Thyroid gland (tissue), 4 donors: ENCODE measurements at regions not wholly inside any gene's neighbourhood (a gene's known extent, or its start where the extent isn't known, plus 50 kb on each side); places are given as distances from the start of the nearest gene placed in this dataset.

Experiments used
- DNase-seq, 2 donors: peaks; one replicate each; pipeline ENCODE4 v3.0.0-alpha.2; 2019
- H3K27ac ChIP-seq, 3 donors: fragments of 200-600 bp; sonication (generic); 1 replicate in 2 of 3; 2 replicates in 1 of 3; pipeline ENCODE4 v1.5.1; 2016 to 2019; ENCODE audit warnings: mild to moderate bottlenecking in 1 of 3, moderate library complexity in 1 of 3
- H3K27me3 ChIP-seq: fragments of 200-600 bp; sonication (generic); one replicate; pipeline ENCODE4 v1.5.1; 2019
- H3K36me3 ChIP-seq, 2 donors: fragments of 200-600 bp; sonication (generic); one replicate each; pipeline ENCODE4 v1.5.1; 2016 to 2019
- H3K4me1 ChIP-seq, 2 donors: fragments of 200-600 bp; sonication (generic); one replicate each; pipeline ENCODE4 v1.5.1; 2017 to 2019
- H3K4me3 ChIP-seq, 3 donors: fragments of 200-600 bp; sonication (generic); replicated peaks in 1 of 3; 1 replicate in 2 of 3; 2 replicates in 1 of 3; pipeline ENCODE4 v1.5.1; 2016; ENCODE audit warnings: mild to moderate bottlenecking in 1 of 3
- H3K9me3 ChIP-seq: fragments of 200-600 bp; sonication (generic); one replicate; pipeline ENCODE4 v1.5.1; 2017
- POLR2A ChIP-seq, 2 donors: fragments of 450-650 bp; IDR thresholded peaks; one replicate each; pipeline ENCODE4 v1.6.1; 2017; ENCODE audit warnings: antibody characterized with exemption in 2 of 2, mild to moderate bottlenecking in 2 of 2, moderate library complexity in 1 of 2
- WGBS, 2 donors: methylation state at CpG; one replicate each; pipeline ENCODE4 v1.1.5; 2017; 5-methylcytosine and 5-hydroxymethylcytosine counted together
- intact Hi-C: fragments of 100-400 bp; cut with DNase I; formaldehyde crosslinking; loops from one replicate; pipeline ENCODE4 v1.15.1; 2023
- TF ChIP-seq, protein P1 (sequence below), 6 experiments: fragments of 200-600 bp in 3 of 6; fragments of 450-650 bp in 3 of 6; sonication (generic) in 3 of 6; IDR thresholded peaks; one replicate each; pipeline ENCODE4 v1.5.1; 2016 to 2019; ENCODE audit warnings: antibody characterized with exemption in 6 of 6, mild to moderate bottlenecking in 2 of 6, inconsistent platforms in 1 of 6, moderate library complexity in 1 of 6

DNA sequence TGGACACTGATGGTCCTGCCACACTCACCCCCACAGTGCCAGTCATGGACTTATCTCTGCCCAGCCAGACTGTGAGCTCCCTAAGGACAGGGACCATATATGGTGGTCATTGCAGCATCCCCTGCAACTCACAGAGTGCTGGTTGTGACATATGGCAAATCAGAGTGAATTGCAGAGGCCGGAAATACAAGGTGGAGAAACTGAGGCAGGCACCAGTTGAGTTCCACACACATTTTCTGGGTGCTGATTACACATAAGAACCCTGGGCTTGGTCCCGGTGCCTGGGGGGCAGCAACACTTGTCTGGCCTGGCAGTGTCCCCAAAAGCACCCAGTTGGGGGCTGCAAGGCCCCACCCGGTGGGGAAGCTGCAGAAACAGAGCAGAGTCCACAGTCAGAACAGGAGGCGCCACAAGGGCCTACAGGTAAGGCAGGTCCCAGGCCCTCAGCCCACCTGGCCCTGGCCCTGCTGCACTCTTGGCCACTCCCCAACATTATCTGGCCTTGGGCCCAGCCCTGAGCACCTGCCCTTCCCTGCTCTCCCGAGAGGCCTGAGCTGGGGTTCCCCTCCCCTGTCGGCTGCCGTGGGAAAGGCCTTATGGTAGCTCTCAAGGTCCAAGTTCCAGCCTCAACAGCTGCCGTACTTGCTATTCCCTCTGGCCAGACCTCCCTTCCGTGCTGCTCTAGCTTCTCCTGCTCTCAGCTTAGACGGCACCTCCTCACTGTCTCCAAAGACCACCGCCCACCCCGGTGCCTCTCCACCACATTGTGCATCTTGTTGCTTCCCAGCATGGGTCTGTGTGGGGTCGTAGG is 140.8 kb upstream of the PTPN1 start:
- Histone ChIP-seq H3K4me1 (peaks cover 8 to 30% of the 10 kb centered on the region in 2 donors), H3K27me3 (no peaks in the 10 kb centered on the region), H3K27ac (peak overlapping the region; percentile 37 to 61 (median 44)), H3K36me3 (no peaks in the 10 kb centered on the region), H3K4me3 (no peak overlapping the region), H3K9me3 (no peaks in the 10 kb centered on the region)
- peak; percentile 95 to 96 for DNase-seq
- TF ChIP-seq POLR2A (IDR thresholded peaks at IDR 0.05): no peak
- TF ChIP-seq, protein P1, sequence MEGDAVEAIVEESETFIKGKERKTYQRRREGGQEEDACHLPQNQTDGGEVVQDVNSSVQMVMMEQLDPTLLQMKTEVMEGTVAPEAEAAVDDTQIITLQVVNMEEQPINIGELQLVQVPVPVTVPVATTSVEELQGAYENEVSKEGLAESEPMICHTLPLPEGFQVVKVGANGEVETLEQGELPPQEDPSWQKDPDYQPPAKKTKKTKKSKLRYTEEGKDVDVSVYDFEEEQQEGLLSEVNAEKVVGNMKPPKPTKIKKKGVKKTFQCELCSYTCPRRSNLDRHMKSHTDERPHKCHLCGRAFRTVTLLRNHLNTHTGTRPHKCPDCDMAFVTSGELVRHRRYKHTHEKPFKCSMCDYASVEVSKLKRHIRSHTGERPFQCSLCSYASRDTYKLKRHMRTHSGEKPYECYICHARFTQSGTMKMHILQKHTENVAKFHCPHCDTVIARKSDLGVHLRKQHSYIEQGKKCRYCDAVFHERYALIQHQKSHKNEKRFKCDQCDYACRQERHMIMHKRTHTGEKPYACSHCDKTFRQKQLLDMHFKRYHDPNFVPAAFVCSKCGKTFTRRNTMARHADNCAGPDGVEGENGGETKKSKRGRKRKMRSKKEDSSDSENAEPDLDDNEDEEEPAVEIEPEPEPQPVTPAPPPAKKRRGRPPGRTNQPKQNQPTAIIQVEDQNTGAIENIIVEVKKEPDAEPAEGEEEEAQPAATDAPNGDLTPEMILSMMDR (IDR thresholded peaks at IDR 0.05): peak in 4 of 6 experiments; percentile 11 to 55 (median 40)
- intact Hi-C loops: no loop called here
- WGBS, 2 donors: 29 to 41% methylated on average over 10 to 13 of the region's 13 CpGs

DNA sequence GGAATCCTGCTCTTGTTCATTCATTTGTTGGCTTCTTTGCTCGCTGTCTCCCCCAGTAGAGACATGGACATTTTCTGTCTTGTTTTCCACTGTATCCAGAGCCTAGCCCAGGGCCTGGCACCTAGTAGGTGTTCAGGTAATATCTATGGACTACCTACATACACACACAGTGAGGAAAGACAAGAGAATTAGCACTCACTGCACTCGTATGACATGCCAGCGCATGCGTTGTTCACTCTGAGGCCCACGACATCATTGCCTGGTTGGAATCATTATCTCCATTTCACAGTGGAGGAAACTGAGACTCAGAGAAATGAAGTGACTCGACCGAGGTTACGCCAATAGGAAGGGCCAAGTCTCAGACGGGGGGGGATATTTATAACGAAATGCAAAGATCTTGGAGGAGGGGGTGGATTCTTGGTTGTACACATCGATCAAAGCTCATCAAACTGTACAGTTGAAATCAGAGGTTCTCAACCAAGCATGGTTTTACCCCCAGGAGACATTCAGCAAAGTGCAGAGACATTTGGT is 140.1 kb upstream of the PTPN1 start:
- peak overlapping the region; percentile 37 to 61 (median 44) for H3K27ac ChIP-seq
- DNase-seq: no peak
- H3K4me1 ChIP-seq: peaks cover 8 to 29% of the 10 kb centered on the region in 2 donors
- 89 to 92% methylated on average over 11 of the region's 11 CpGs for WGBS, 2 donors
- no peaks in the 10 kb centered on the region for H3K9me3 ChIP-seq
- H3K36me3 ChIP-seq: no peaks in the 10 kb centered on the region
- intact Hi-C loops: no loop called here
- no peaks in the 10 kb centered on the region for H3K27me3 ChIP-seq
- no peak for TF ChIP-seq POLR2A (IDR thresholded peaks at IDR 0.05)
- TF ChIP-seq, protein P1 (IDR thresholded peaks at IDR 0.05): no peak
- no peak overlapping the region for H3K4me3 ChIP-seq

DNA sequence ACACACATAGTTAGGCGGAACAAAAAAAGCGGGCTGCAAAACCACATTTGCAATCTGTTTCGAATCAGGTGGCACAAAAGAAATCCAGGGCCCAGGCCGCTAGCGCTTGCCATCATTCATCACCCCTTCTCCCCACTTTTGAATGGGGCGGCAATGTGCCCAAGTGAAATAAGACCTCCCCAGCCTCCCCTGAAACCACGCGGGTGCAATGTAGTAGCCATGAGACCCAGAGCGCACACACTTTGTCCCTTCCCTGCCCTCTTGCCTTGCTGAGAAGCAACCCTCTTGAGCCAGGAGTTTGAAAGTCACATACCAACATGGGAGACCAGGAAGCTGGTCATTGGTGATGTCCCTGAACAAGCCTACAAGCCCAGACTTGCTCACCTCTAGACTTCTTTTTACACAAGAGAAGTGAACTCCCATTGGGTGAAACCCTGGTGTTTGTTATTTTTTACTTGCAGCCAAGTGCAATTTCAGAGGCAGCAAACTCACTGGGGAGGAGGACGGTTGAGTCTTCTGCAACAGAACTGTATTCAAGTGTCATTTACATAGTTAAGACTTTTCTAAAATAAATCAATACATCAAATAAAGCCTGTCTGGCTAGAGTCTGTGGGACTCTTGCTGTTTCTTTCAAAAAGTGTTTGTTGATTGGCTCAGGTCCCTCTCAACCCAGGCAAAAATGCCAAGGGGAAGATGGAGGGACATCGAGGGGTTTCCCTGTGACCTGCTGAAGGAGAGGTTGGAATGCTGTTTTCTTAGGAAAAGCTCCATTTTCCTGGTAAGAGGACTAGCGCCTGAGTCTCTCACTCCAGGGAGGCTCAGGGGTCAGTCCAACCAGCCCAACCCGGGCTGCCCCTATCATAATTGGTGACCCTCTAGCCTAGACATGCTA is 138.1 kb upstream of the PTPN1 start:
- 75 to 85% methylated on average over 13 of the region's 13 CpGs for WGBS, 2 donors
- H3K4me1 ChIP-seq: peaks cover 8 to 22% of the 10 kb centered on the region in 2 donors
- no peaks in the 10 kb centered on the region for H3K27me3 ChIP-seq
- TF ChIP-seq, protein P1 (IDR thresholded peaks at IDR 0.05): no peak
- no peaks in the 10 kb centered on the region for H3K36me3 ChIP-seq
- no peaks in the 10 kb centered on the region for H3K9me3 ChIP-seq
- no peak for DNase-seq
- no peak overlapping the region for H3K27ac ChIP-seq
- intact Hi-C loops: no loop called here
- no peak overlapping the region for H3K4me3 ChIP-seq

- H3K27ac ChIP-seq: no peak overlapping the region
- no peaks in the 10 kb centered on the region for H3K9me3 ChIP-seq
- peaks cover 8 to 20% of the 10 kb centered on the region in 2 donors for H3K4me1 ChIP-seq
- TF ChIP-seq POLR2A (IDR thresholded peaks at IDR 0.05): no peak
- TF ChIP-seq, protein P1 (IDR thresholded peaks at IDR 0.05): no peak
- DNase-seq: no peak
- 50 to 69% methylated on average over 3 of the region's 3 CpGs for WGBS, 2 donors
- H3K27me3 ChIP-seq: no peaks in the 10 kb centered on the region
- H3K4me3 ChIP-seq: no peak overlapping the region
- no peaks in the 10 kb centered on the region for H3K36me3 ChIP-seq
- intact Hi-C loops: no loop called here
Measured at GRCh38 chr20:50372770-50373088, 137.5 kb upstream of the PTPN1 start.
